BE2C (cell line): ENCODE measurements at regions not wholly inside any gene's neighbourhood (a gene's known extent, or its start where the extent isn't known, plus 50 kb on each side); places are given as distances from the start of the nearest gene placed in this dataset.

Experiments used
- DNase-seq: peaks from one replicate; pipeline ENCODE4 v3.0.0-alpha.2; 2020
- H3K27me3 ChIP-seq: fragments of 250-450 bp; sonication (Bioruptor Pico); 2 replicates; pipeline ENCODE4 v1.5.1; 2020; ENCODE audit warnings: mild to moderate bottlenecking
- H3K36me3 ChIP-seq: fragments of 250-450 bp; sonication (Bioruptor Pico); 2 replicates; pipeline ENCODE4 v1.5.1; 2020; ENCODE audit warnings: mild to moderate bottlenecking
- H3K4me1 ChIP-seq: fragments of 250-450 bp; sonication (Bioruptor Pico); 2 replicates; pipeline ENCODE4 v1.5.1; 2020
- H3K4me3 ChIP-seq: 2 replicates; pipeline ENCODE4 v1.5.1; 2011; ENCODE audit warnings: low read depth, low read length
- H3K9me3 ChIP-seq: fragments of 250-450 bp; sonication (Bioruptor Pico); 2 replicates; pipeline ENCODE4 v1.5.1; 2020
- TF ChIP-seq, protein P1 (sequence below): IDR thresholded peaks from 2 replicates; pipeline ENCODE4 v1.5.1; 2012; ENCODE audit warnings: mild to moderate bottlenecking, low read depth, low read length

DNA sequence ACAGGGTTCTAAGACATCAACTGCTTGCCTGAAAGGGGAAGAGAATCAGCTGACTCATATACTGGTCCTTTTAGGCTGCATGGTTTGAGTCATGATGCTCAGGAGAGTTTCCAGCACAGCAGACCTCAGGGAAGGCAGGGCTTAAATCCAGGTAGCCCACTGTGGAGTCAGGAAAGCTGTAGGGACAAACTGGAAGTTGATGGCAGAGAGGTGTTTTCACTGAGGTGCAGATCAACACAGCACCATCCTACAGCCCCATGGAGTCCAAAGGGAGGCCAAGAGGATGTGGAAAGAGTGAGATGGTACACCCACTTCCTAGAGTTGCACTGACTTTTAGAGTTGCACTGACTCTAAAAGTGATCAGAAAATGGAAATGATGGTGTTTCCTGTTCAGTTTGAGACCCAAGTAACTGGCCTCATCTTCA, 252.4 kb upstream of the DUSP10 start:
- Histone ChIP-seq H3K9me3 (no peaks in the 10 kb centered on the region), H3K4me1 (no peaks in the 10 kb centered on the region), H3K4me3 (no peak overlapping the region), H3K27me3 (no peaks in the 10 kb centered on the region), H3K36me3 (no peaks in the 10 kb centered on the region)
- no peak for DNase-seq
- TF ChIP-seq, protein P1, sequence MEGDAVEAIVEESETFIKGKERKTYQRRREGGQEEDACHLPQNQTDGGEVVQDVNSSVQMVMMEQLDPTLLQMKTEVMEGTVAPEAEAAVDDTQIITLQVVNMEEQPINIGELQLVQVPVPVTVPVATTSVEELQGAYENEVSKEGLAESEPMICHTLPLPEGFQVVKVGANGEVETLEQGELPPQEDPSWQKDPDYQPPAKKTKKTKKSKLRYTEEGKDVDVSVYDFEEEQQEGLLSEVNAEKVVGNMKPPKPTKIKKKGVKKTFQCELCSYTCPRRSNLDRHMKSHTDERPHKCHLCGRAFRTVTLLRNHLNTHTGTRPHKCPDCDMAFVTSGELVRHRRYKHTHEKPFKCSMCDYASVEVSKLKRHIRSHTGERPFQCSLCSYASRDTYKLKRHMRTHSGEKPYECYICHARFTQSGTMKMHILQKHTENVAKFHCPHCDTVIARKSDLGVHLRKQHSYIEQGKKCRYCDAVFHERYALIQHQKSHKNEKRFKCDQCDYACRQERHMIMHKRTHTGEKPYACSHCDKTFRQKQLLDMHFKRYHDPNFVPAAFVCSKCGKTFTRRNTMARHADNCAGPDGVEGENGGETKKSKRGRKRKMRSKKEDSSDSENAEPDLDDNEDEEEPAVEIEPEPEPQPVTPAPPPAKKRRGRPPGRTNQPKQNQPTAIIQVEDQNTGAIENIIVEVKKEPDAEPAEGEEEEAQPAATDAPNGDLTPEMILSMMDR = no peak

DNA sequence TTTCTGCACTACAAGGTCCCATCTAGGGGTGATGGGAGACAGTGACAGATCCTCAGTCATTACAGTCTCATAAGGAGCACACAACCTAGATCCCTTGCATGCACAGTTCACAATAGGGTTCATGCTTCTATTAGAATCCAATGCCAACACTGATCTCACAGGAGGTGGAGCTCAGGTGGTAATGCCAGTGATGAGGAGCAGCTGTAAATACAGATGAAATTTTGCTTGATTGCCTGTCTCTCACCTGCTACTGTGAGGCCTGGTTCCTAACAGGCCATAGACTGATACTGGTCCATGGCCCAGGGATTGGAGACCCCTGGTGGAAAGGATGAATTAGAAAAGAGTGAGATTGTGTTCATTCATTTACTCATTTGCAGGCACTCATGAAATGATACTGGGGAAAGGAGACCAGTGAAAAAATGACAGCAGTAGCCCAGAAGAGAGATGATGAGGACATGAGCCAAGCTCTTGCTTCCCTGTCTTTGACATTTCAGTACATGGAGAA, 251.6 kb upstream of the DUSP10 start:
- Histone ChIP-seq H3K9me3 (no peaks in the 10 kb centered on the region), H3K4me1 (no peaks in the 10 kb centered on the region), H3K4me3 (no peak overlapping the region), H3K36me3 (no peaks in the 10 kb centered on the region), H3K27me3 (no peaks in the 10 kb centered on the region)
- DNase-seq = no peak
- TF ChIP-seq, protein P1 = peak; percentile 40

DNA sequence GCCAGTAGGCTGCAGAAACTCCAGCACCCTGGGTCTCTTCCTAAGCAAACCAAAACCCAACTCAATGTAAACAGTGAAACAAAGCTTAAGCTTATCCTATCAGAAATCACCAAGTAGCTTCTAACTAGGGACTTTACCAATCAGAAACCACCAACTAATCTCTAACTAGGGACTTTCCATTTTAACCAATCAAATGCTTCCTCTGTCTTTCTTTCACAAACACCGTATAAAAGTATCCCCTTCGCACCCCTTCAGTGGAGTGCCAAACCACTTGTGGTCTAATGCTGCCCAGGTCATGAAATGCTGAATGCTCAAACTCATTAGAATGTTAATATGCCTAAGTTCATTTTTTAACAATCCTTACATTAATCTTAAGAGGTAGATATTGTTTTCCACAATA, 250.5 kb upstream of the DUSP10 start:
- no peak overlapping the region for H3K4me3 ChIP-seq
- H3K9me3 ChIP-seq = no peaks in the 10 kb centered on the region
- peaks cover 3% of the 10 kb centered on the region; the same call in 1 of the 2 replicates for H3K4me1 ChIP-seq
- no peaks in the 10 kb centered on the region for H3K27me3 ChIP-seq
- TF ChIP-seq, protein P1 = no peak
- no peak for DNase-seq
- H3K36me3 ChIP-seq = no peaks in the 10 kb centered on the region

DNA sequence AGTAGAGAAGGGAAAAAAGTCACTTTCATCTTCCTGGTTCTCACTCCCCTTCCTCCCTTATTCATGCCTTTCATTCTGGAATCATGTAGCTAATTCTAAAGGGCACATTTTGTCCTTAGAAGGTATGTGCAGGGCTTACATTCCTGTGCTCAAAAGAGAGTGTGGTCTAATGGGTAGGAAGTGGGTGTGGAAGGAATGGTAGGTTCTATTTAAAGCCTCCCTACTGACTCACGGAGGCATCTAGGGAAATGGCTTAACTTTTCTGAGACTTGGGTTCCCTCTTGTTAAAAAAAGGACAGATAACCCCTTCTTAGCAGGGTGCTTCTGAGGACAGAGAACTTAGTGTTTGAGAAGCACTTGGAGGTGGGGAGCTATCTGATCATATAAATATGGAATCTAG, 249.3 kb upstream of the DUSP10 start:
- no peaks in the 10 kb centered on the region for H3K27me3 ChIP-seq
- H3K4me3 ChIP-seq = no peak overlapping the region
- H3K4me1 ChIP-seq = peaks cover 3% of the 10 kb centered on the region; the same call in 1 of the 2 replicates
- TF ChIP-seq, protein P1 = no peak
- no peaks in the 10 kb centered on the region for H3K36me3 ChIP-seq
- no peak for DNase-seq
- no peaks in the 10 kb centered on the region for H3K9me3 ChIP-seq

DNA sequence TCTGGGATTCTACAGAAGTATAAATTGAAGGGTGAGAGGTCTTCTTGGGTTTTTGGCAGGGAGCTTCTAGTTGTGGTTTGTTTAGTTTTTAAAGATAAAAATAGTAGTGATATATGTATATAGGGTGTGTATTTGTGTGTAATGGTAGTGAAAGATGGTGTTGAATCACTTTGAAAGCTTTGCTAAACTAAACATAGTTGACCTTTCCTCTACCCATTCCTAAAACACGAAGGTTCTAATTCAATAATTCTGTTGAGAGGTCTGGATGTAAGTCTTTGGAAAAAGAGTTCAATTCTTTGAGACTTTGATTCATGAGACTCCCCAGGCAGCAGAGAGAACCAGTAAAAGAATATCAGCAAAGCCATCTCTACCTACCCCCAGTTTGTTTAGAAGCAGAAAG, 247.9 kb upstream of the DUSP10 start:
- Histone ChIP-seq H3K27me3 (no peaks in the 10 kb centered on the region), H3K9me3 (no peaks in the 10 kb centered on the region), H3K36me3 (no peaks in the 10 kb centered on the region), H3K4me1 (peaks cover 3% of the 10 kb centered on the region; the same call in 1 of the 2 replicates), H3K4me3 (no peak overlapping the region)
- TF ChIP-seq, protein P1 = no peak
- no peak for DNase-seq

DNA sequence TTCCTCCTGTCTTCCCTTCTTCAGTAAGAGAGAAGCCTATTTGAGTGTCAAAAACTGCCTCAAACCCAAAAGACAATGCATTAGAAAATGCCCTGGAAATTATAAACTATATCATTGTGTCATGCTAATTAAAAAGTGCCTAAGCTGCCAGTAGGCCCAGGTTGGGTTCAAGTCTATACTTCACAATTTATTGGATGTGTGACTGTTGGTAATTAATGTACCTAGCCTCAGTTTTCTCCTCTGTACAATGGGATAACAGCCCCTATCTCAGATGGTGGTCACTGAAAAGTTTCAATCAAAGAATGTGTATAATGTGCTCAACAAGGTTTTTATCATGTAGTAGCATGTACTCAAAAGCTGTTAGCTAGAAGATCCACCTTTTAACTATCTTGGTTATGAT, 246.9 kb upstream of the DUSP10 start:
- Histone ChIP-seq H3K27me3 (no peaks in the 10 kb centered on the region), H3K4me1 (peaks cover 3% of the 10 kb centered on the region; the same call in 1 of the 2 replicates), H3K4me3 (no peak overlapping the region), H3K9me3 (no peaks in the 10 kb centered on the region), H3K36me3 (no peaks in the 10 kb centered on the region)
- no peak for DNase-seq
- TF ChIP-seq, protein P1 = no peak
